ENCODE measurements at regions not wholly inside any gene's neighbourhood (a gene's known extent, or its start where the extent isn't known, plus 50 kb on each side); places are given as distances from the start of the nearest gene placed in this dataset.
"Not testable (repeated sequence)": the region's sequence is repeated elsewhere in the genome, so short reads cannot be mapped to it uniquely, and the experiment has no call there.

GRCh38 chr1:70785287-70785686 lies 262.3 kb downstream of the PTGER3 start:
- Histone ChIP-seq H4K20me1 (ENCODE audit: insufficient read depth, low read length, poor library complexity, severe bottlenecking) (no peaks in the 10 kb centered on the region), H3K9me2 (replicated peaks; ENCODE audit: low read depth, low read length) (no peaks in the 10 kb centered on the region), H3K27me3 (ENCODE audit: insufficient read depth, low read length, poor library complexity, severe bottlenecking) (no peaks in the 10 kb centered on the region), H3K79me2 (ENCODE audit: insufficient read depth, low read length) (no peaks in the 10 kb centered on the region), H3F3A (ENCODE audit: low read depth) (0 out of 2 replicates have a peak, but pooled peaks cover 1% of the 10 kb centered on the region), H3K4me1 (ENCODE audit: insufficient read depth, low read length, poor library complexity, severe bottlenecking) (peaks cover 7% of the 10 kb centered on the region), H3K4me3 (ENCODE audit: low read length, poor library complexity, severe bottlenecking) (no peak overlapping the region), H3K36me3 (ENCODE audit: insufficient read depth, low read length) (no peaks in the 10 kb centered on the region), H3K4me2 (ENCODE audit: low read depth, low read length, poor library complexity, severe bottlenecking) (no peak overlapping the region), H3K9me3 (ENCODE audit: insufficient read depth, low read depth, low read length) (no peaks in the 10 kb centered on the region), H2AFZ (ENCODE audit: low read length) (peak overlapping the region; percentile 54), H3K9ac (ENCODE audit: low read depth, low read length, poor library complexity, severe bottlenecking) (no peak overlapping the region)
- TF ChIP-seq CTCF (conservative IDR thresholded peaks at IDR 0.05; ENCODE audit: low read length), result no peak
- TF ChIP-seq EZH2phosphoT487 (IDR thresholded peaks at IDR 0.05; ENCODE audit: borderline replicate concordance), result no peak

DNA sequence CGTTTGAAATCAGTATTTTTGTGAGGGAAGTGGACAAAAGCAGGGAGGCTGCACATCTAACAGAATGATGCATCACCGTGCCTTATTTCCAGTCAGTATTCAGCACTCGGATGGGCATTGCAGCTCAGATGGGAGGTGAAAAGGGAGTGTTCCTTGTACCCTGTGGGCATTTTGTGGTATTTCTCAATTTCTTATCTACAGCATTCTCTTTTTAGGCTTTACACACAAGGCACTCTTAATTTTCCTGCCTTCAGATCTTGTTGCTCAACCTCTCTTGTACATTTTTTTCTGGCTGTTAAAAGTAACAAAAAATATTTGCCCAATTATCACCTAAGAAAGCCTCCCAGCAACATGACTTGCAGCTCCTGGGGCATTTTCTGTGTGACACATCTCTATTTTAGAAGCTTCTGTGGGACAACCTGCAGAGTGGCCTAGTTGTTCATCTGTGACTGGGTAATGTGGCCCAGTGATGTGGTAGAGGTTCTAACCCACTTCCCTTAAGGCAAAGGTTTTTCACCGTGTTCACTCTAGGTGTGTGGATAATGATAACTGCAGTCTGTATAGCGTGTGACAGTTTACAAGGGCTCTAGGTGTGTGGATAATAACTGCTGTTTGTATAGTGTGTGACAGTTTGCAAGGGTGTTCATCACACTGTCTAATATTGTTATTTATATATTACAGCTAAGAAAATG lies 257.2 kb downstream of the PTGER3 start:
- Histone ChIP-seq H3K9me2 (replicated peaks; ENCODE audit: low read depth, low read length) (no peaks in the 10 kb centered on the region), H4K20me1 (ENCODE audit: insufficient read depth, low read length, poor library complexity, severe bottlenecking) (no peaks in the 10 kb centered on the region), H3K9ac (ENCODE audit: low read depth, low read length, poor library complexity, severe bottlenecking) (peak overlapping the region; percentile 9), H3K4me2 (ENCODE audit: low read depth, low read length, poor library complexity, severe bottlenecking) (peak overlapping the region; percentile 43), H3F3A (ENCODE audit: low read depth) (peaks cover 10% of the 10 kb centered on the region; the same call in 1 of the 2 replicates), H3K36me3 (ENCODE audit: insufficient read depth, low read length) (no peaks in the 10 kb centered on the region), H3K4me1 (ENCODE audit: insufficient read depth, low read length, poor library complexity, severe bottlenecking) (peaks cover 19% of the 10 kb centered on the region), H2AFZ (ENCODE audit: low read length) (peak overlapping the region; percentile 50), H3K4me3 (ENCODE audit: low read length, poor library complexity, severe bottlenecking) (peak overlapping the region; percentile 6), H3K27me3 (ENCODE audit: insufficient read depth, low read length, poor library complexity, severe bottlenecking) (no peaks in the 10 kb centered on the region), H3K9me3 (ENCODE audit: insufficient read depth, low read depth, low read length) (no peaks in the 10 kb centered on the region; the same call in 1 of the 2 replicates), H3K79me2 (ENCODE audit: insufficient read depth, low read length) (no peaks in the 10 kb centered on the region)
- TF ChIP-seq CTCF (conservative IDR thresholded peaks at IDR 0.05; ENCODE audit: low read length) (no peak), EZH2phosphoT487 (IDR thresholded peaks at IDR 0.05; ENCODE audit: borderline replicate concordance) (no peak)

- H3K79me2 ChIP-seq (ENCODE audit: insufficient read depth, low read length); H4K20me1 ChIP-seq (ENCODE audit: insufficient read depth, low read length, poor library complexity, severe bottlenecking); H2AFZ ChIP-seq (ENCODE audit: low read length); H3K4me2 ChIP-seq (ENCODE audit: low read depth, low read length, poor library complexity, severe bottlenecking); H3K4me3 ChIP-seq (ENCODE audit: low read length, poor library complexity, severe bottlenecking); H3K36me3 ChIP-seq (ENCODE audit: insufficient read depth, low read length); H3K9me2 ChIP-seq (replicated peaks; ENCODE audit: low read depth, low read length); H3K27me3 ChIP-seq (ENCODE audit: insufficient read depth, low read length, poor library complexity, severe bottlenecking); H3K9me3 ChIP-seq (ENCODE audit: insufficient read depth, low read depth, low read length); H3K9ac ChIP-seq (ENCODE audit: low read depth, low read length, poor library complexity, severe bottlenecking): not testable (repeated sequence)
- Histone ChIP-seq H3K4me1 (ENCODE audit: insufficient read depth, low read length, poor library complexity, severe bottlenecking) (peaks cover 14% of the 10 kb centered on the region), H3F3A (ENCODE audit: low read depth) (peaks cover 10% of the 10 kb centered on the region; the same call in 1 of the 2 replicates)
Observed at GRCh38 chr1:70795064-70795463, 252.6 kb downstream of the PTGER3 start.

GRCh38 chr1:70796298-70796697 lies 251.3 kb downstream of the PTGER3 start:
- H3K4me1 ChIP-seq (ENCODE audit: insufficient read depth, low read length, poor library complexity, severe bottlenecking); H3K79me2 ChIP-seq (ENCODE audit: insufficient read depth, low read length); H3K9me3 ChIP-seq (ENCODE audit: insufficient read depth, low read depth, low read length); H4K20me1 ChIP-seq (ENCODE audit: insufficient read depth, low read length, poor library complexity, severe bottlenecking); H3K9me2 ChIP-seq (replicated peaks; ENCODE audit: low read depth, low read length); H3K36me3 ChIP-seq (ENCODE audit: insufficient read depth, low read length); H2AFZ ChIP-seq (ENCODE audit: low read length); H3K4me3 ChIP-seq (ENCODE audit: low read length, poor library complexity, severe bottlenecking); H3F3A ChIP-seq (ENCODE audit: low read depth); H3K9ac ChIP-seq (ENCODE audit: low read depth, low read length, poor library complexity, severe bottlenecking); H3K4me2 ChIP-seq (ENCODE audit: low read depth, low read length, poor library complexity, severe bottlenecking); H3K27me3 ChIP-seq (ENCODE audit: insufficient read depth, low read length, poor library complexity, severe bottlenecking): not testable (repeated sequence)

GRCh38 chr1:70802625-70803024 lies 245.0 kb downstream of the PTGER3 start:
- not testable (repeated sequence) for H3K9ac ChIP-seq (ENCODE audit: low read depth, low read length, poor library complexity, severe bottlenecking); H3F3A ChIP-seq (ENCODE audit: low read depth); H2AFZ ChIP-seq (ENCODE audit: low read length); H3K79me2 ChIP-seq (ENCODE audit: insufficient read depth, low read length); H4K20me1 ChIP-seq (ENCODE audit: insufficient read depth, low read length, poor library complexity, severe bottlenecking); H3K36me3 ChIP-seq (ENCODE audit: insufficient read depth, low read length); H3K4me2 ChIP-seq (ENCODE audit: low read depth, low read length, poor library complexity, severe bottlenecking); H3K27me3 ChIP-seq (ENCODE audit: insufficient read depth, low read length, poor library complexity, severe bottlenecking); H3K9me2 ChIP-seq (replicated peaks; ENCODE audit: low read depth, low read length); H3K9me3 ChIP-seq (ENCODE audit: insufficient read depth, low read depth, low read length); H3K4me1 ChIP-seq (ENCODE audit: insufficient read depth, low read length, poor library complexity, severe bottlenecking); H3K4me3 ChIP-seq (ENCODE audit: low read length, poor library complexity, severe bottlenecking)
